GM12865 (cell line): ENCODE measurements at regions not wholly inside any gene's neighbourhood (a gene's known extent, or its start where the extent isn't known, plus 50 kb on each side); places are given as distances from the start of the nearest gene placed in this dataset.

ENCODE experiments used
- DNase-seq: peaks from one replicate; pipeline ENCODE4 v3.0.0; 2010; ENCODE audit warnings: low read depth
- H3K4me3 ChIP-seq: 2 replicates; pipeline ENCODE4 v1.5.1; 2011; ENCODE audit warnings: mild to moderate bottlenecking, low read depth, low read length, control low read depth
- CTCF ChIP-seq: IDR thresholded peaks from 2 replicates; pipeline ENCODE4 v1.5.1; 2011; ENCODE audit warnings: low read length, control low read depth, low read depth, inconsistent platforms; ENCODE audit not compliant: insufficient read depth; ENCODE audit errors: missing control alignments

- DNase-seq, result no peak
- no peak for TF ChIP-seq CTCF
- H3K4me3 ChIP-seq, result no peak overlapping the region
Measured at GRCh38 chr2:6408057-6408456, 457.6 kb downstream of the CMPK2 start.

- no peak for TF ChIP-seq CTCF
- no peak for DNase-seq
Measured at GRCh38 chr2:6410313-6410712, 455.4 kb downstream of the CMPK2 start.

GRCh38 chr2:6412533-6413091 is 453.1 kb downstream of the CMPK2 start:
- no peak overlapping the region for H3K4me3 ChIP-seq
- DNase-seq, result no peak
- no peak for TF ChIP-seq CTCF

More at GRCh38 chr2:6410313-6410712, 455.4 kb downstream of the CMPK2 start:
- H3K4me3 ChIP-seq, result no peak overlapping the region

- DNase-seq, result no peak
- H3K4me3 ChIP-seq, result no peak overlapping the region
- no peak for TF ChIP-seq CTCF
Measured at GRCh38 chr2:6417050-6417449, 448.7 kb downstream of the CMPK2 start.

GRCh38 chr2:6418291-6418690 is 447.4 kb downstream of the CMPK2 start:
- no peak overlapping the region for H3K4me3 ChIP-seq
- no peak for DNase-seq
- no peak for TF ChIP-seq CTCF

GRCh38 chr2:6421138-6421730 is 444.5 kb downstream of the CMPK2 start:
- TF ChIP-seq CTCF, result no peak
- H3K4me3 ChIP-seq, result no peak overlapping the region
- DNase-seq, result no peak

- DNase-seq, result no peak
- TF ChIP-seq CTCF, result no peak
Measured at GRCh38 chr2:6421888-6422287, 443.8 kb downstream of the CMPK2 start.

More at GRCh38 chr2:6421888-6422287, 443.8 kb downstream of the CMPK2 start:
- H3K4me3 ChIP-seq, result no peak overlapping the region
